K562 (cell line): ENCODE measurements at regions not wholly inside any gene's neighbourhood (a gene's known extent, or its start where the extent isn't known, plus 50 kb on each side); places are given as distances from the start of the nearest gene placed in this dataset.
A peak's percentile ranks its signal among the peaks of the same experiment; 100 is the strongest.

Experiments used
- MGA ChIP-seq: fragments of 450-650 bp; IDR thresholded peaks from 2 replicates; pipeline ENCODE4 v1.6.1; 2016; ENCODE audit warnings: mild to moderate bottlenecking, moderate library complexity

GRCh38 chr1:8077120-8077573 lies 51.0 kb upstream of the ERRFI1 start (continued):
- peak; percentile 39; the same call in 1 of the 2 replicates for TF ChIP-seq MGA
